Suprapubic skin (tissue), 4 donors: ENCODE measurements at regions not wholly inside any gene's neighbourhood (a gene's known extent, or its start where the extent isn't known, plus 50 kb on each side); places are given as distances from the start of the nearest gene placed in this dataset.

Experiments used
- DNase-seq, 2 donors: peaks; one replicate each; pipeline ENCODE4 v3.0.0-alpha.2; 2019; ENCODE audit warnings: low spot score in 2 of 2
- H3K27ac ChIP-seq: fragments of 200-600 bp; sonication (generic); one replicate; pipeline ENCODE4 v1.5.1; 2019
- H3K27me3 ChIP-seq: fragments of 200-600 bp; sonication (generic); one replicate; pipeline ENCODE4 v1.5.1; 2019
- H3K36me3 ChIP-seq: fragments of 200-600 bp; sonication (generic); one replicate; pipeline ENCODE4 v1.5.1; 2019
- H3K4me1 ChIP-seq: fragments of 200-600 bp; sonication (generic); one replicate; pipeline ENCODE4 v1.5.1; 2019
- H3K4me3 ChIP-seq: fragments of 200-600 bp; sonication (generic); one replicate; pipeline ENCODE4 v1.5.1; 2019; ENCODE audit warnings: mild to moderate bottlenecking
- H3K9me3 ChIP-seq: fragments of 200-600 bp; sonication (generic); one replicate; pipeline ENCODE4 v1.5.1; 2019
- EP300 ChIP-seq: sonication (generic); formaldehyde crosslinking; IDR thresholded peaks from one replicate; pipeline ENCODE4 v1.6.1; 2017; ENCODE audit warnings: antibody characterized with exemption
- POLR2A ChIP-seq, 2 donors: fragments of 450-650 bp; IDR thresholded peaks; one replicate each; pipeline ENCODE4 v1.6.1; 2017; ENCODE audit warnings: antibody characterized with exemption in 2 of 2, mild to moderate bottlenecking in 2 of 2, moderate library complexity in 2 of 2
- POLR2AphosphoS5 ChIP-seq, 3 donors: sonication (generic); formaldehyde crosslinking; IDR thresholded peaks; one replicate each; pipeline ENCODE4 v1.6.1; 2017; ENCODE audit warnings: antibody characterized with exemption in 3 of 3
- WGBS: methylation state at CpG from one replicate; pipeline ENCODE4 v1.1.5; 2018; 5-methylcytosine and 5-hydroxymethylcytosine counted together
- TF ChIP-seq, protein P1 (sequence below), 2 donors: fragments of 200-600 bp in 1 of 2; fragments of 450-650 bp in 1 of 2; sonication (generic) in 1 of 2; IDR thresholded peaks; one replicate each; pipeline ENCODE4 v1.5.1; 2016 to 2019; ENCODE audit warnings: antibody characterized with exemption in 2 of 2, mild to moderate bottlenecking in 1 of 2, moderate library complexity in 1 of 2

DNA sequence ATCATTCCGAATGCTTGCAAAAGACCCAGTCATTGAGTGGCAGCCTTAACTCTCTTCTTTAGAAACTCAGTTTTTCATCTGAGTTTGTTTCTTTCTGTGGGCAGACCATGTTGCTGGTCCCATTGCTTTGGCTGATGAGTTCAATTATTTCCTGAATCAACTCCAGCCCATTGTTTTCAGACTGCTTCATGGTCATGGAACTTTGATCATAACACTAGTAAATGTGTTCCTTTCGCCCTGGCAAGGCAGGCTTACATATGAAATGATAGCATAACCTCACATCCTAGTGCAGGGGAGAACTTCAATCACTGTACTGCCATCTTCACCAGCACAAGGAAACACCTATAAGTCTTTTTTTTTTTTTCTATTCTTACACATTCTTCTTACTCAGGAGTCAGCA, 50.0 kb upstream of the DUSP10 start:
- H3K4me1 ChIP-seq = no peaks in the 10 kb centered on the region
- H3K27ac ChIP-seq = no peak overlapping the region
- H3K27me3 ChIP-seq = no peaks in the 10 kb centered on the region
- 78% methylated on average over 2 of the region's 2 CpGs for WGBS
- no peaks in the 10 kb centered on the region for H3K9me3 ChIP-seq
- no peak for DNase-seq
- no peaks in the 10 kb centered on the region for H3K36me3 ChIP-seq
- TF ChIP-seq POLR2A (IDR thresholded peaks at IDR 0.05) (no peak), EP300 (no peak), POLR2AphosphoS5 (IDR thresholded peaks at IDR 0.05) (no peak)
- TF ChIP-seq, protein P1, sequence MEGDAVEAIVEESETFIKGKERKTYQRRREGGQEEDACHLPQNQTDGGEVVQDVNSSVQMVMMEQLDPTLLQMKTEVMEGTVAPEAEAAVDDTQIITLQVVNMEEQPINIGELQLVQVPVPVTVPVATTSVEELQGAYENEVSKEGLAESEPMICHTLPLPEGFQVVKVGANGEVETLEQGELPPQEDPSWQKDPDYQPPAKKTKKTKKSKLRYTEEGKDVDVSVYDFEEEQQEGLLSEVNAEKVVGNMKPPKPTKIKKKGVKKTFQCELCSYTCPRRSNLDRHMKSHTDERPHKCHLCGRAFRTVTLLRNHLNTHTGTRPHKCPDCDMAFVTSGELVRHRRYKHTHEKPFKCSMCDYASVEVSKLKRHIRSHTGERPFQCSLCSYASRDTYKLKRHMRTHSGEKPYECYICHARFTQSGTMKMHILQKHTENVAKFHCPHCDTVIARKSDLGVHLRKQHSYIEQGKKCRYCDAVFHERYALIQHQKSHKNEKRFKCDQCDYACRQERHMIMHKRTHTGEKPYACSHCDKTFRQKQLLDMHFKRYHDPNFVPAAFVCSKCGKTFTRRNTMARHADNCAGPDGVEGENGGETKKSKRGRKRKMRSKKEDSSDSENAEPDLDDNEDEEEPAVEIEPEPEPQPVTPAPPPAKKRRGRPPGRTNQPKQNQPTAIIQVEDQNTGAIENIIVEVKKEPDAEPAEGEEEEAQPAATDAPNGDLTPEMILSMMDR (IDR thresholded peaks at IDR 0.05) = no peak
- H3K4me3 ChIP-seq = no peak overlapping the region
